ENCODE measurements at regions not wholly inside any gene's neighbourhood (a gene's known extent, or its start where the extent isn't known, plus 50 kb on each side); places are given as distances from the start of the nearest gene placed in this dataset.

DNA sequence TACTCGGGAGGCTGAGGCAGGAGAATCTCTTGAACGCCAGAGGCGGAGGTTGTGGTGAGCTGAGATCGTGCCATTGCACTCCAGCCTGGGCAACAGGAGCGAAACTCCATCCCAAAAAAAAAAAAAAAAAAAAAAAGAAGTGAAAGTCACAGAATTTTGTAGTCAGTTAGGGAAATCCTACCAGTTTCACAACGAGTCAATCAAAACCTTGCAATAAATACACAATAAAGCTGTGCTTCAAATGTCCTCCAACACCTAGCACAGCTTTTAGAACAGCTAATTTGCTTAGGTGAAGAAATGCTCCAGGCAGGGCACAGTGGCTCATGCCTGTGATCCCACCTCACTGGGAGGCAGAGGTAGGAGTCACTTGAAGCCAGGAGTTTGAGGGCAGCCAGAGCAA is 112.8 kb upstream of the ATF7IP start:
- H3K36me3 Mint-ChIP-seq = no peaks in the 10 kb centered on the region
- no peak overlapping the region for H3K27ac Mint-ChIP-seq
- no peak for TF ChIP-seq FOXK1 (CRISPR knock-in tag; IDR thresholded peaks at IDR 0.05)
- no peak for TF ChIP-seq NFE2L1 (CRISPR knock-in tag; IDR thresholded peaks at IDR 0.05)
- TF ChIP-seq, protein P1, sequence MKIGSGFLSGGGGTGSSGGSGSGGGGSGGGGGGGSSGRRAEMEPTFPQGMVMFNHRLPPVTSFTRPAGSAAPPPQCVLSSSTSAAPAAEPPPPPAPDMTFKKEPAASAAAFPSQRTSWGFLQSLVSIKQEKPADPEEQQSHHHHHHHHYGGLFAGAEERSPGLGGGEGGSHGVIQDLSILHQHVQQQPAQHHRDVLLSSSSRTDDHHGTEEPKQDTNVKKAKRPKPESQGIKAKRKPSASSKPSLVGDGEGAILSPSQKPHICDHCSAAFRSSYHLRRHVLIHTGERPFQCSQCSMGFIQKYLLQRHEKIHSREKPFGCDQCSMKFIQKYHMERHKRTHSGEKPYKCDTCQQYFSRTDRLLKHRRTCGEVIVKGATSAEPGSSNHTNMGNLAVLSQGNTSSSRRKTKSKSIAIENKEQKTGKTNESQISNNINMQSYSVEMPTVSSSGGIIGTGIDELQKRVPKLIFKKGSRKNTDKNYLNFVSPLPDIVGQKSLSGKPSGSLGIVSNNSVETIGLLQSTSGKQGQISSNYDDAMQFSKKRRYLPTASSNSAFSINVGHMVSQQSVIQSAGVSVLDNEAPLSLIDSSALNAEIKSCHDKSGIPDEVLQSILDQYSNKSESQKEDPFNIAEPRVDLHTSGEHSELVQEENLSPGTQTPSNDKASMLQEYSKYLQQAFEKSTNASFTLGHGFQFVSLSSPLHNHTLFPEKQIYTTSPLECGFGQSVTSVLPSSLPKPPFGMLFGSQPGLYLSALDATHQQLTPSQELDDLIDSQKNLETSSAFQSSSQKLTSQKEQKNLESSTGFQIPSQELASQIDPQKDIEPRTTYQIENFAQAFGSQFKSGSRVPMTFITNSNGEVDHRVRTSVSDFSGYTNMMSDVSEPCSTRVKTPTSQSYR (CRISPR knock-in tag; IDR thresholded peaks at IDR 0.05) = no peak
- TF ChIP-seq, protein P2, sequence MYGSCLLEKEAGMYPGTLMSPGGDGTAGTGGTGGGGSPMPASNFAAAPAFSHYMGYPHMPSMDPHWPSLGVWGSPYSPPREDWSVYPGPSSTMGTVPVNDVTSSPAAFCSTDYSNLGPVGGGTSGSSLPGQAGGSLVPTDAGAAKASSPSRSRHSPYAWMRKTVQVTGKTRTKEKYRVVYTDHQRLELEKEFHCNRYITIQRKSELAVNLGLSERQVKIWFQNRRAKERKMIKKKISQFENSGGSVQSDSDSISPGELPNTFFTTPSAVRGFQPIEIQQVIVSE (CRISPR knock-in tag; IDR thresholded peaks at IDR 0.05; ENCODE audit: borderline replicate concordance) = no peak
- TF ChIP-seq, protein P3, sequence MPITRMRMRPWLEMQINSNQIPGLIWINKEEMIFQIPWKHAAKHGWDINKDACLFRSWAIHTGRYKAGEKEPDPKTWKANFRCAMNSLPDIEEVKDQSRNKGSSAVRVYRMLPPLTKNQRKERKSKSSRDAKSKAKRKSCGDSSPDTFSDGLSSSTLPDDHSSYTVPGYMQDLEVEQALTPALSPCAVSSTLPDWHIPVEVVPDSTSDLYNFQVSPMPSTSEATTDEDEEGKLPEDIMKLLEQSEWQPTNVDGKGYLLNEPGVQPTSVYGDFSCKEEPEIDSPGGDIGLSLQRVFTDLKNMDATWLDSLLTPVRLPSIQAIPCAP (CRISPR knock-in tag; IDR thresholded peaks at IDR 0.05) = no peak
- no peak for TF ChIP-seq ZNF317 (CRISPR knock-in tag; IDR thresholded peaks at IDR 0.05; ENCODE audit: borderline replicate concordance, low read depth)
- ChIA-PET CTCF (interaction anchor here (0.7 to 1.1 kb wide), 2 partner anchors 15 to 37 kb away, joined by 3 to 5 read pairs; no protein-coding TSS in a partner anchor), POLR2A (interaction anchor here (0.7 kb wide), 1 partner anchor 211 kb away, joined by 6 read pairs; no protein-coding TSS in a partner anchor)
- peaks cover 5% of the 10 kb centered on the region for H3K9me3 Mint-ChIP-seq
- ATAC-seq = no peak
- H3K4me3 Mint-ChIP-seq = no peak overlapping the region
- DNase-seq (ENCODE audit: low spot score) = no peak
- H3K4me1 Mint-ChIP-seq = peaks cover 44% of the 10 kb centered on the region
- no peaks in the 10 kb centered on the region for H3K27me3 Mint-ChIP-seq (ENCODE audit: low read depth)

DNA sequence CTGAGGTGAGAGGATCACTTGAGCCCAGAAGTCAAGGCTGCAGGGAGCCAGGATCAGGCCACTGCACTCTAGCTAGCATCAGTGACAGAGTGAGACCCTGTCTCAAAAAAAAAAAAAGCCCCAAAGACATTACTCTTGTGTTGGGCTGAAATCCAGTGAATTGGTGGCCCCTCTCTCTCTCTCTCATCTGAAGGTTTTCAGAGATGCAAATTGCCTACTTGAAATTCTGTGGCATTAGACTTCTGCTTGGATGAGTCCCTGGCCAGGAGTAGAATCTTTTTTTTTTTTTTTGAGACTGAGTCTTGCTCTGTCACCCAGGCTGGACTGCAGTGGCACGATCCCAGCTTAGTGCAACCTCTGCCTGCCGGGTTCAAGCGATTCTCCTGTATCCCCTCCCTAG is 112.0 kb upstream of the ATF7IP start:
- TF ChIP-seq OVOL2 (CRISPR knock-in tag; IDR thresholded peaks at IDR 0.05; ENCODE audit: borderline replicate concordance) (no peak), NR3C1 (CRISPR knock-in tag; conservative IDR thresholded peaks at IDR 0.05; ENCODE audit: low read depth) (no peak), SMAD4 (CRISPR knock-in tag; IDR thresholded peaks at IDR 0.05) (no peak)
- TF ChIP-seq, protein P4, sequence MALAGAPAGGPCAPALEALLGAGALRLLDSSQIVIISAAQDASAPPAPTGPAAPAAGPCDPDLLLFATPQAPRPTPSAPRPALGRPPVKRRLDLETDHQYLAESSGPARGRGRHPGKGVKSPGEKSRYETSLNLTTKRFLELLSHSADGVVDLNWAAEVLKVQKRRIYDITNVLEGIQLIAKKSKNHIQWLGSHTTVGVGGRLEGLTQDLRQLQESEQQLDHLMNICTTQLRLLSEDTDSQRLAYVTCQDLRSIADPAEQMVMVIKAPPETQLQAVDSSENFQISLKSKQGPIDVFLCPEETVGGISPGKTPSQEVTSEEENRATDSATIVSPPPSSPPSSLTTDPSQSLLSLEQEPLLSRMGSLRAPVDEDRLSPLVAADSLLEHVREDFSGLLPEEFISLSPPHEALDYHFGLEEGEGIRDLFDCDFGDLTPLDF (CRISPR knock-in tag; IDR thresholded peaks at IDR 0.05) = no peak
- H3K36me3 Mint-ChIP-seq = no peaks in the 10 kb centered on the region
- peaks cover 51% of the 10 kb centered on the region for H3K4me1 Mint-ChIP-seq
- ATAC-seq = no peak
- ChIA-PET CTCF (interaction anchor here (0.9 to 1.7 kb wide), 3 partner anchors 16 to 336 kb away, joined by 3 to 4 read pairs (median 4); no protein-coding TSS in a partner anchor), POLR2A (interaction anchor here (0.7 kb wide), 1 partner anchor 52 kb away, joined by 4 read pairs; no protein-coding TSS in a partner anchor)
- H3K4me3 Mint-ChIP-seq = no peak overlapping the region
- H3K27ac Mint-ChIP-seq = no peak overlapping the region
- H3K27me3 Mint-ChIP-seq (ENCODE audit: low read depth) = no peaks in the 10 kb centered on the region; the same call in 1 of the 2 replicates
- peaks cover 5% of the 10 kb centered on the region for H3K9me3 Mint-ChIP-seq
- no peak for DNase-seq (ENCODE audit: low spot score)

DNA sequence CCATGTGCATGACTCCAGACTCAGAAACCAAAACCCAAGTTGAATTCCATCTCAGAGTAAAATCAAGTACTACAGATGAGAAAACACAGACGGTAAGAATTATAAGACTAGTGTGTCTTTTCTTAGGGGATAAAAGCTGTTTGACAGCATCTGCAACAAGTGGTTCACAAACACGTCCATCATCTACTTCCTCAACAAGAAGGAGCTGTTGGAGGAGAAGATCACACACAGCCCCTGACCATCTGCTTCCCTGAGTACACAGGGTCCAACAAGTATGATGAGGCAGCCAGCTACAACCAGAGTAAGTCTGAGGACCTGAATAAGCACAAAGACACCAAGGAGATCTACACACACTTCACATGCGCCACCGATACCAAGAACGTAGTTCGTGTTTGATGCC is 110.7 kb upstream of the ATF7IP start:
- Mint-ChIP-seq H3K9me3 (peaks cover 8% of the 10 kb centered on the region), H3K4me1 (peaks cover 54% of the 10 kb centered on the region), H3K27ac (no peak overlapping the region; the same call in 1 of the 2 replicates), H3K4me3 (no peak overlapping the region), H3K27me3 (ENCODE audit: low read depth) (no peaks in the 10 kb centered on the region; the same call in 1 of the 2 replicates), H3K36me3 (peaks cover 6% of the 10 kb centered on the region)
- ChIA-PET CTCF (interaction anchor here (0.8 to 2.4 kb wide), 5 partner anchors 9 to 199 kb away, joined by 3 to 9 read pairs (median 4); partner anchors contain the start of gene ATF7IP), POLR2A (interaction anchor here (1.5 kb wide), 1 partner anchor 111 kb away, joined by 8 read pairs; the partner anchor contains the start of gene ATF7IP)
- DNase-seq (ENCODE audit: low spot score) = no peak
- TF ChIP-seq, protein P5, sequence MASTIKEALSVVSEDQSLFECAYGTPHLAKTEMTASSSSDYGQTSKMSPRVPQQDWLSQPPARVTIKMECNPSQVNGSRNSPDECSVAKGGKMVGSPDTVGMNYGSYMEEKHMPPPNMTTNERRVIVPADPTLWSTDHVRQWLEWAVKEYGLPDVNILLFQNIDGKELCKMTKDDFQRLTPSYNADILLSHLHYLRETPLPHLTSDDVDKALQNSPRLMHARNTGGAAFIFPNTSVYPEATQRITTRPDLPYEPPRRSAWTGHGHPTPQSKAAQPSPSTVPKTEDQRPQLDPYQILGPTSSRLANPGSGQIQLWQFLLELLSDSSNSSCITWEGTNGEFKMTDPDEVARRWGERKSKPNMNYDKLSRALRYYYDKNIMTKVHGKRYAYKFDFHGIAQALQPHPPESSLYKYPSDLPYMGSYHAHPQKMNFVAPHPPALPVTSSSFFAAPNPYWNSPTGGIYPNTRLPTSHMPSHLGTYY (CRISPR knock-in tag; IDR thresholded peaks at IDR 0.05) = no peak
- TF ChIP-seq FOXP1 (CRISPR knock-in tag; IDR thresholded peaks at IDR 0.05; ENCODE audit: borderline replicate concordance) (no peak), ELF4 (CRISPR knock-in tag; IDR thresholded peaks at IDR 0.05; ENCODE audit: low read depth) (no peak), ZNF423 (CRISPR knock-in tag; IDR thresholded peaks at IDR 0.05) (no peak), GRHL2 (CRISPR knock-in tag; IDR thresholded peaks at IDR 0.05; ENCODE audit: insufficient replicate concordance, severe bottlenecking) (no peak)
- TF ChIP-seq, protein P6, sequence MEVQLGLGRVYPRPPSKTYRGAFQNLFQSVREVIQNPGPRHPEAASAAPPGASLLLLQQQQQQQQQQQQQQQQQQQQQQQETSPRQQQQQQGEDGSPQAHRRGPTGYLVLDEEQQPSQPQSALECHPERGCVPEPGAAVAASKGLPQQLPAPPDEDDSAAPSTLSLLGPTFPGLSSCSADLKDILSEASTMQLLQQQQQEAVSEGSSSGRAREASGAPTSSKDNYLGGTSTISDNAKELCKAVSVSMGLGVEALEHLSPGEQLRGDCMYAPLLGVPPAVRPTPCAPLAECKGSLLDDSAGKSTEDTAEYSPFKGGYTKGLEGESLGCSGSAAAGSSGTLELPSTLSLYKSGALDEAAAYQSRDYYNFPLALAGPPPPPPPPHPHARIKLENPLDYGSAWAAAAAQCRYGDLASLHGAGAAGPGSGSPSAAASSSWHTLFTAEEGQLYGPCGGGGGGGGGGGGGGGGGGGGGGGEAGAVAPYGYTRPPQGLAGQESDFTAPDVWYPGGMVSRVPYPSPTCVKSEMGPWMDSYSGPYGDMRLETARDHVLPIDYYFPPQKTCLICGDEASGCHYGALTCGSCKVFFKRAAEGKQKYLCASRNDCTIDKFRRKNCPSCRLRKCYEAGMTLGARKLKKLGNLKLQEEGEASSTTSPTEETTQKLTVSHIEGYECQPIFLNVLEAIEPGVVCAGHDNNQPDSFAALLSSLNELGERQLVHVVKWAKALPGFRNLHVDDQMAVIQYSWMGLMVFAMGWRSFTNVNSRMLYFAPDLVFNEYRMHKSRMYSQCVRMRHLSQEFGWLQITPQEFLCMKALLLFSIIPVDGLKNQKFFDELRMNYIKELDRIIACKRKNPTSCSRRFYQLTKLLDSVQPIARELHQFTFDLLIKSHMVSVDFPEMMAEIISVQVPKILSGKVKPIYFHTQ (CRISPR knock-in tag; IDR thresholded peaks at IDR 0.05) = no peak
- TF ChIP-seq, protein P7, sequence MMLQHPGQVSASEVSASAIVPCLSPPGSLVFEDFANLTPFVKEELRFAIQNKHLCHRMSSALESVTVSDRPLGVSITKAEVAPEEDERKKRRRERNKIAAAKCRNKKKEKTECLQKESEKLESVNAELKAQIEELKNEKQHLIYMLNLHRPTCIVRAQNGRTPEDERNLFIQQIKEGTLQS (CRISPR knock-in tag; conservative IDR thresholded peaks at IDR 0.05) = no peak
- TF ChIP-seq, protein P8, sequence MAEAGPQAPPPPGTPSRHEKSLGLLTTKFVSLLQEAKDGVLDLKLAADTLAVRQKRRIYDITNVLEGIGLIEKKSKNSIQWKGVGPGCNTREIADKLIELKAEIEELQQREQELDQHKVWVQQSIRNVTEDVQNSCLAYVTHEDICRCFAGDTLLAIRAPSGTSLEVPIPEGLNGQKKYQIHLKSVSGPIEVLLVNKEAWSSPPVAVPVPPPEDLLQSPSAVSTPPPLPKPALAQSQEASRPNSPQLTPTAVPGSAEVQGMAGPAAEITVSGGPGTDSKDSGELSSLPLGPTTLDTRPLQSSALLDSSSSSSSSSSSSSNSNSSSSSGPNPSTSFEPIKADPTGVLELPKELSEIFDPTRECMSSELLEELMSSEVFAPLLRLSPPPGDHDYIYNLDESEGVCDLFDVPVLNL (CRISPR knock-in tag; IDR thresholded peaks at IDR 0.05; ENCODE audit: borderline replicate concordance, low read depth) = no peak
- TF ChIP-seq, protein P9, sequence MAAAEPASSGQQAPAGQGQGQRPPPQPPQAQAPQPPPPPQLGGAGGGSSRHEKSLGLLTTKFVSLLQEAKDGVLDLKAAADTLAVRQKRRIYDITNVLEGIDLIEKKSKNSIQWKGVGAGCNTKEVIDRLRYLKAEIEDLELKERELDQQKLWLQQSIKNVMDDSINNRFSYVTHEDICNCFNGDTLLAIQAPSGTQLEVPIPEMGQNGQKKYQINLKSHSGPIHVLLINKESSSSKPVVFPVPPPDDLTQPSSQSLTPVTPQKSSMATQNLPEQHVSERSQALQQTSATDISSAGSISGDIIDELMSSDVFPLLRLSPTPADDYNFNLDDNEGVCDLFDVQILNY (CRISPR knock-in tag; IDR thresholded peaks at IDR 0.05) = no peak
- no peak for ATAC-seq
